ENCODE measurements at regions not wholly inside any gene's neighbourhood (a gene's known extent, or its start where the extent isn't known, plus 50 kb on each side); places are given as distances from the start of the nearest gene placed in this dataset.

DNA sequence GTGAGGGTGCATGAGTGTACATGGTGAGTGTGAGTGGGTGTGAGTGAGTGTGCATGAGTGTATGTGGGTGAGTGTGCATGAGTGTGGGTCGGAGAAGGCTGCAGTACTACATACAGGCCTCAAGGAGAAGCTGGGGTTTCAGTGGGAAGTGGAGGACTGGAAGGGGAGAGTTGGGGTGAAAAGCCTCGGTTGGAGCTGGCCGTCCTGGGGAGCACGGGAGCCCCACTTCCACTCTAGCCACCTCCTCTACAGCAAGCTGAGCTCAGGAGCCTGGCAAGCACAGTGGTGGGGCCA, 68.7 kb upstream of the HPCAL1 start:
- peaks cover 4% of the 10 kb centered on the region for H3K27me3 Mint-ChIP-seq (ENCODE audit: insufficient read depth, low read depth, poor library complexity)
- Histone ChIP-seq H4K20me1 (replicated peaks; ENCODE audit: insufficient read depth) (no peaks in the 10 kb centered on the region), H3K36me3 (ENCODE audit: insufficient read depth) (no peaks in the 10 kb centered on the region), H2AFZ (no peak overlapping the region), H3F3A (replicated peaks; ENCODE audit: low read depth) (no peaks in the 10 kb centered on the region), H3K4me3 (no peak overlapping the region), H3K79me2 (replicated peaks; ENCODE audit: insufficient read depth) (no peaks in the 10 kb centered on the region), H3K9me2 (ENCODE audit: insufficient read depth) (no peaks in the 10 kb centered on the region), H3K27ac (ENCODE audit: low read depth) (no peak overlapping the region), H3K4me2 (no peak overlapping the region), H3K27me3 (ENCODE audit: insufficient read depth) (no peaks in the 10 kb centered on the region), H3K4me1 (ENCODE audit: insufficient read depth) (no peaks in the 10 kb centered on the region)
- H3K9me3 Mint-ChIP-seq: no peaks in the 10 kb centered on the region; the same call in 1 of the 3 replicates
- ATAC-seq (no peak), DNase-seq (ENCODE audit: low spot score) (no peak)
- no peak overlapping the region for H3K4me3 Mint-ChIP-seq
- H3K36me3 Mint-ChIP-seq (ENCODE audit: low read depth): no peaks in the 10 kb centered on the region; the same call in 2 of the 3 replicates
- no peak overlapping the region for H3K27ac Mint-ChIP-seq
- TF ChIP-seq, protein P1, sequence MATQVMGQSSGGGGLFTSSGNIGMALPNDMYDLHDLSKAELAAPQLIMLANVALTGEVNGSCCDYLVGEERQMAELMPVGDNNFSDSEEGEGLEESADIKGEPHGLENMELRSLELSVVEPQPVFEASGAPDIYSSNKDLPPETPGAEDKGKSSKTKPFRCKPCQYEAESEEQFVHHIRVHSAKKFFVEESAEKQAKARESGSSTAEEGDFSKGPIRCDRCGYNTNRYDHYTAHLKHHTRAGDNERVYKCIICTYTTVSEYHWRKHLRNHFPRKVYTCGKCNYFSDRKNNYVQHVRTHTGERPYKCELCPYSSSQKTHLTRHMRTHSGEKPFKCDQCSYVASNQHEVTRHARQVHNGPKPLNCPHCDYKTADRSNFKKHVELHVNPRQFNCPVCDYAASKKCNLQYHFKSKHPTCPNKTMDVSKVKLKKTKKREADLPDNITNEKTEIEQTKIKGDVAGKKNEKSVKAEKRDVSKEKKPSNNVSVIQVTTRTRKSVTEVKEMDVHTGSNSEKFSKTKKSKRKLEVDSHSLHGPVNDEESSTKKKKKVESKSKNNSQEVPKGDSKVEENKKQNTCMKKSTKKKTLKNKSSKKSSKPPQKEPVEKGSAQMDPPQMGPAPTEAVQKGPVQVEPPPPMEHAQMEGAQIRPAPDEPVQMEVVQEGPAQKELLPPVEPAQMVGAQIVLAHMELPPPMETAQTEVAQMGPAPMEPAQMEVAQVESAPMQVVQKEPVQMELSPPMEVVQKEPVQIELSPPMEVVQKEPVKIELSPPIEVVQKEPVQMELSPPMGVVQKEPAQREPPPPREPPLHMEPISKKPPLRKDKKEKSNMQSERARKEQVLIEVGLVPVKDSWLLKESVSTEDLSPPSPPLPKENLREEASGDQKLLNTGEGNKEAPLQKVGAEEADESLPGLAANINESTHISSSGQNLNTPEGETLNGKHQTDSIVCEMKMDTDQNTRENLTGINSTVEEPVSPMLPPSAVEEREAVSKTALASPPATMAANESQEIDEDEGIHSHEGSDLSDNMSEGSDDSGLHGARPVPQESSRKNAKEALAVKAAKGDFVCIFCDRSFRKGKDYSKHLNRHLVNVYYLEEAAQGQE (IDR thresholded peaks at IDR 0.05; ENCODE audit: unreplicated experiment): no peak
- no peak for TF ChIP-seq NANOG (IDR thresholded peaks at IDR 0.05; ENCODE audit: borderline replicate concordance)
- TF ChIP-seq JUNB (IDR thresholded peaks at IDR 0.05; ENCODE audit: unreplicated experiment): no peak
- TF ChIP-seq CREB1 (CRISPR knock-in tag; IDR thresholded peaks at IDR 0.05; ENCODE audit: low read depth): no peak
- no peak for TF ChIP-seq STAT1 (IDR thresholded peaks at IDR 0.05; ENCODE audit: unreplicated experiment)
- no peak for TF ChIP-seq ZNF462 (CRISPR knock-in tag; IDR thresholded peaks at IDR 0.05)
- TF ChIP-seq ETS1 (IDR thresholded peaks at IDR 0.05): no peak
- TF ChIP-seq POLR2AphosphoS5 (IDR thresholded peaks at IDR 0.05; ENCODE audit: low read depth): no peak
- no peak for TF ChIP-seq EZH2 (IDR thresholded peaks at IDR 0.05; ENCODE audit: low read depth, unreplicated experiment)
- TF ChIP-seq ZNF331 (CRISPR knock-in tag; IDR thresholded peaks at IDR 0.05; ENCODE audit: low read depth): no peak
- no peak for TF ChIP-seq EZH2phosphoT487 (IDR thresholded peaks at IDR 0.05; ENCODE audit: unreplicated experiment)
- no peak for TF ChIP-seq CTCF (conservative IDR thresholded peaks at IDR 0.05; ENCODE audit: low read depth in 2 of 2)
- no peak for TF ChIP-seq ZNF114 (CRISPR knock-in tag; IDR thresholded peaks at IDR 0.05)
- no peaks in the 10 kb centered on the region; the same call in 2 of the 3 replicates for H3K4me1 Mint-ChIP-seq
